SJCRH30 (cell line): ENCODE measurements at regions not wholly inside any gene's neighbourhood (a gene's known extent, or its start where the extent isn't known, plus 50 kb on each side); places are given as distances from the start of the nearest gene placed in this dataset.

ENCODE experiments used
- DNase-seq, 2 experiments: peaks; one replicate each; pipeline ENCODE4 v3.0.0-alpha.2; 2015 to 2020
- H3K27ac ChIP-seq: fragments of 250-450 bp; sonication (Bioruptor Pico); 2 replicates; pipeline ENCODE4 v1.5.1; 2020; ENCODE audit warnings: mild to moderate bottlenecking, moderate library complexity
- H3K27me3 ChIP-seq: fragments of 250-450 bp; sonication (Bioruptor Pico); 2 replicates; pipeline ENCODE4 v1.5.1; 2020; ENCODE audit warnings: mild to moderate bottlenecking, moderate library complexity
- H3K36me3 ChIP-seq: fragments of 250-450 bp; sonication (Bioruptor Pico); 2 replicates; pipeline ENCODE4 v1.5.1; 2020; ENCODE audit warnings: mild to moderate bottlenecking, moderate library complexity
- H3K4me1 ChIP-seq: fragments of 250-450 bp; sonication (Bioruptor Pico); 2 replicates; pipeline ENCODE4 v1.5.1; 2020; ENCODE audit warnings: mild to moderate bottlenecking, moderate library complexity
- H3K4me3 ChIP-seq: fragments of 250-450 bp; sonication (Bioruptor Pico); 2 replicates; pipeline ENCODE4 v1.5.1; 2020; ENCODE audit warnings: mild to moderate bottlenecking, moderate library complexity
- H3K9me3 ChIP-seq: fragments of 250-450 bp; sonication (Bioruptor Pico); replicated peaks from 2 replicates; pipeline ENCODE4 v1.5.1; 2020; ENCODE audit warnings: mild to moderate bottlenecking, moderate library complexity

DNA sequence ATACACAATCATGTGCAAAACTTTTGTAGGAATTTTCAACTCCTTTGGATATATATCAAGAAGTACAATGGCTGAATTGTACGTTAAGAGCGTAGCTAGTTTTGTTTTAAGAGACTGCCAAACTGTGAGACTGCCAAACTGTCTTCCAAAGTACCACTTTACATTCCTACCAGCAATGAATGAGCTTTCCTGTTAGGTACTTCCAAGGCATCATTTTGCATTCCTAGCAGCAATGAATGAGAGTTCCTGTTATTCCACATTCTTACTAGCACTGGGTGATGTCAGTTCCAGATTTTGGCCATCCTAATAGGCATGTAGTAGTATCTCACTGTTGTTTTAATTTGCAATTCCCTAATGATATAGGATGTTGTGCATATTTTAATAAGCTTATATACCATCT, 219.3 kb downstream of the KCNN2 start:
- Histone ChIP-seq H3K4me1 (no peaks in the 10 kb centered on the region), H3K4me3 (no peak overlapping the region), H3K9me3 (no peaks in the 10 kb centered on the region), H3K36me3 (no peaks in the 10 kb centered on the region), H3K27me3 (no peaks in the 10 kb centered on the region), H3K27ac (no peak overlapping the region)
- DNase-seq, result no peak

DNA sequence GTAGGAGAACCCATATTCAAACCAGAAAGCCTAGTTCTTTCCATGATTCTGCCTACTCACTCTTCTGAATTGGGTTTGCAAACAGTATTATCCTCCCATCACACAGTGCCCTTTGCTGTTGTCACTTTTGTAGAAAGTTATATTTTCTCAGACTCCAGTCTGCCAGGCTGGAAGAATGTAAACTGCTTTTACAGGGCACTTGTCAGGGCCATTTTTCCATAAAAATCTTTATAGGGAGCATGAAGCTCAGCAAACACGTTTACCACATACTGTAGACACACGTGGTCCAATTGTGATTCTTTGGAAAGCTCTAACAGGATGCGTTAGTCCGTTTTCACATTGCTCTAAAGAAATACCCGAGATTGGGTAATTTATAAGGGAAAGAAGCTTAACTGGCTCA, 204.0 kb downstream of the KCNN2 start:
- no peaks in the 10 kb centered on the region for H3K36me3 ChIP-seq
- H3K4me3 ChIP-seq, result no peak overlapping the region
- H3K4me1 ChIP-seq, result no peaks in the 10 kb centered on the region
- no peak overlapping the region for H3K27ac ChIP-seq
- no peaks in the 10 kb centered on the region for H3K27me3 ChIP-seq
- no peak for DNase-seq
- no peaks in the 10 kb centered on the region for H3K9me3 ChIP-seq

DNA sequence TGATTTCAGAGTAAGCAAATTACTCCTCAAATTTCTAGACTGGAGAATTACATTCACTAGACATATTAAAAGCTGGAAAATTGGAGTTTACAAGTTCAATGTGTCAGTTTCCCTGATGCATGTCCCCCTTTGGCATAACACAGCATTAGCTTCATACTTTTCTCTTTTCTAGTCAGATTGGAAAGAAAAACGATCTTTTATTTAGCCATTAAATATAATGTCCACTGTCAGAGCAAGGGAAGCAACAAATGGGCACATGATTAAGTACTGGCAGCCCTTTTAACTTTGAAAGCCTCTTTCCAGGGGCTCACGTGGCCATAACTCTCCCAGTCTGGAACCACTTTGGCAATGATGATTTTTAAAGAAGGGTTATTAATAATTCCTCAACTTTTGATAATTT, 203.3 kb downstream of the KCNN2 start:
- H3K27me3 ChIP-seq, result no peaks in the 10 kb centered on the region
- no peaks in the 10 kb centered on the region for H3K9me3 ChIP-seq
- H3K27ac ChIP-seq, result no peak overlapping the region
- H3K4me3 ChIP-seq, result no peak overlapping the region
- H3K4me1 ChIP-seq, result no peaks in the 10 kb centered on the region
- no peaks in the 10 kb centered on the region for H3K36me3 ChIP-seq
- DNase-seq, result no peak

DNA sequence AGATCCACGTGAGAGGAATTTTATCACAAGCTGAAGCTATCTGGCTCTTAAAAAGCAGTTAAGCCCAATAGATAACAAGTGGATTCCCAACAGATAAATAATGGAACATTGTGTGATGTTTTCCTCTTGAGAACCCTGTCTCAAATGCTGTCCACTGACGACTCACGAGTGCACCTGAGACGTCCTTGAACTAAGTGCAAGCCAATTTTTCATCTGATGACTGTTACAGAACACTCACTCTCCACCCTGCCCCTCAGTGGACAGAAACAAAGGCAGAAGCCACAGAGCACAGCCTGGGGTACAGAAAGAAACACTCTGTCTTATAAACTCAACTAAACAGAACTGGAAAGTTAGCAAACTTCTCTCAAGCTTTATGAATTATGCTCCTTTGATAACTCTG, 199.5 kb downstream of the KCNN2 start:
- no peak overlapping the region for H3K27ac ChIP-seq
- no peaks in the 10 kb centered on the region for H3K4me1 ChIP-seq
- DNase-seq, result no peak
- no peak overlapping the region for H3K4me3 ChIP-seq
- no peaks in the 10 kb centered on the region for H3K9me3 ChIP-seq
- H3K27me3 ChIP-seq, result no peaks in the 10 kb centered on the region
- H3K36me3 ChIP-seq, result no peaks in the 10 kb centered on the region
